ENCODE measurements at regions not wholly inside any gene's neighbourhood (a gene's known extent, or its start where the extent isn't known, plus 50 kb on each side); places are given as distances from the start of the nearest gene placed in this dataset.

GRCh38 chr1:190619724-190620123, 142.1 kb upstream of the BRINP3 start:
- TF ChIP-seq CTCF (IDR thresholded peaks at IDR 0.05 in 8 of 11, conservative IDR thresholded peaks at IDR 0.05 in 3 of 11), result no peak
- no peak for TF ChIP-seq POLR2A (IDR thresholded peaks at IDR 0.05)
